Liver (tissue), 3 donors: ENCODE measurements at regions not wholly inside any gene's neighbourhood (a gene's known extent, or its start where the extent isn't known, plus 50 kb on each side); places are given as distances from the start of the nearest gene placed in this dataset.

Source experiments
- CTCF ChIP-seq: fragments of 150-350 bp; IDR thresholded peaks from 2 replicates; pipeline ENCODE4 v1.5.1; 2017; ENCODE audit warnings: improper control_type of control experiment, low read depth, low read length; ENCODE audit not compliant: missing input control
- JUND ChIP-seq, 2 donors: IDR thresholded peaks; 2 replicates each; pipeline ENCODE4 v1.6.1; 2016; ENCODE audit warnings: antibody characterized with exemption in 2 of 2
- RAD21 ChIP-seq, 2 donors: IDR thresholded peaks; 2 replicates each; pipeline ENCODE4 v1.6.1; 2016; ENCODE audit warnings: antibody characterized with exemption in 2 of 2, mild to moderate bottlenecking in 2 of 2
- SP1 ChIP-seq: IDR thresholded peaks from 2 replicates; pipeline ENCODE4 v1.6.1; 2018; ENCODE audit warnings: antibody characterized with exemption, mild to moderate bottlenecking
- TAF1 ChIP-seq: conservative IDR thresholded peaks from 2 replicates; pipeline ENCODE4 v1.6.1; 2016; ENCODE audit warnings: antibody characterized with exemption, mild to moderate bottlenecking
- YY1 ChIP-seq: IDR thresholded peaks from 2 replicates; pipeline ENCODE4 v1.6.1; 2016; ENCODE audit warnings: antibody characterized with exemption, mild to moderate bottlenecking
- donor health status: healthy.
- donor health status: healthy.

- no peak for TF ChIP-seq TAF1
- no peak for TF ChIP-seq CTCF
- no peak for TF ChIP-seq YY1
- no peak for TF ChIP-seq SP1
- no peak for TF ChIP-seq JUND (IDR thresholded peaks at IDR 0.05)
- no peak for TF ChIP-seq RAD21 (IDR thresholded peaks at IDR 0.05)
Measured at GRCh38 chr1:82441402-82441801, 640.7 kb downstream of the ADGRL2 start.
